ENCODE measurements at regions not wholly inside any gene's neighbourhood (a gene's known extent, or its start where the extent isn't known, plus 50 kb on each side); places are given as distances from the start of the nearest gene placed in this dataset.
"Not testable (repeated sequence)": the region's sequence is repeated elsewhere in the genome, so short reads cannot be mapped to it uniquely, and the experiment has no call there.

DNA sequence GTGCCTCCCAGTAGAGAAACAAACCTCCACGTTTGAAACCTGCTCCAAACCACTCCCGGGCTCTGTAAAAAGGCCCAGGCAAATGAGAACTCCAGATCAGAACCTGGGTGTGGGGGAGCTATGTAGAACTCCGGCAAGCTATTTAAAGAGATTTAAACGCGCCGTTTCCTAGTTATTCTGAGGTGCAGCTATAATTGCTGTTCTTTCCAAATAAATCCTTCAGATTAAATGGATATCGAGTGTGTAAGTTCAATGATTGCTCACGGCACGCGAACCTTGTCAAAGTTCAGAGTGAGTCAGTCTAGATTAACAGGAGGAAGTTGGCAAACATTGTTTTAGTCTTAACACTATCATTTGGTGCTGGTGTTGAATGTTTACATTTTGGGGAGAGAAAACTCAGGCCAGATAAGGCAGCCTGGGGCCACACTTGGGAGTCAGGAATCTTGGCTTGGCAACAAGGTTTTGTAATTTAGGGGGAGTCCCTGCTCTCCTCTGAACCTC is 92.9 kb upstream of the SALL1 start:
- no peak for TF ChIP-seq CTCF (IDR thresholded peaks at IDR 0.05; ENCODE audit: insufficient read depth, low read depth, low read length, missing control alignments)
- DNase-seq (ENCODE audit: low read depth): peak; percentile 65
- no peak overlapping the region for H3K4me3 ChIP-seq (ENCODE audit: low read length)

- no peak for TF ChIP-seq CTCF (IDR thresholded peaks at IDR 0.05; ENCODE audit: insufficient read depth, low read depth, low read length, missing control alignments)
- H3K4me3 ChIP-seq (ENCODE audit: low read length): no peak overlapping the region
- no peak for DNase-seq (ENCODE audit: low read depth)
These were observed 91.4 kb upstream of the SALL1 start for GRCh38 chr16:51242296-51242994.

GRCh38 chr16:51239196-51239595 is 88.1 kb upstream of the SALL1 start:
- no peak for DNase-seq (ENCODE audit: low read depth)
- no peak overlapping the region for H3K4me3 ChIP-seq (ENCODE audit: low read length)
- no peak for TF ChIP-seq CTCF (IDR thresholded peaks at IDR 0.05; ENCODE audit: insufficient read depth, low read depth, low read length, missing control alignments)

DNA sequence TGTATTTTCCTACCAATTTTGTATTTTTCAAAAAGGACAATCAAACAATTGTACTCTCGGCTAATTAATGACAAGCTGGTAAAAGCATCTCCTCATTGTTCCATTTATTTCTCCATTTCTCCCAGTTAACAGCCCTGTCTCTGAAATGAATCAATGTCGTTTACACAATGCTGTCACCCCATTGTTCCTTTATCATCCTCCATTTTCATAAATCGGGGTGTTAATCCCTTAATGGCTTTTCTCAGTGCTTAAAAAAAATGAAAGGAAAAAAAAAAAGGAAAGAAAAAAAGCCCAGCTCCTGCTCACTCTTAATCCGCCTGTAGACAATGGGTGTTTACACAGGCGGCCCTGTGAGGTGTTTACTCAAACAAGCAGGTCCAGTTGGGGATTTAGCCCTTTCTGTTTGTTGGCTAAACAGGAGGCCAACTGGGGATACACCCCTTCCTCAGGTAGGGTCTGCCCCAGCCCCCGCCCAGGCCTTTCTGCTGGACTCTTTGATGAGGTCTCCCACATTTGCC is 86.8 kb upstream of the SALL1 start:
- no peak overlapping the region for H3K4me3 ChIP-seq (ENCODE audit: low read length)
- no peak for TF ChIP-seq CTCF (IDR thresholded peaks at IDR 0.05; ENCODE audit: insufficient read depth, low read depth, low read length, missing control alignments)
- DNase-seq (ENCODE audit: low read depth): no peak

GRCh38 chr16:51237207-51237606 is 86.1 kb upstream of the SALL1 start:
- no peak overlapping the region for H3K4me3 ChIP-seq (ENCODE audit: low read length)
- no peak for TF ChIP-seq CTCF (IDR thresholded peaks at IDR 0.05; ENCODE audit: insufficient read depth, low read depth, low read length, missing control alignments)
- DNase-seq (ENCODE audit: low read depth): no peak

GRCh38 chr16:51236583-51236982 is 85.5 kb upstream of the SALL1 start:
- H3K4me3 ChIP-seq (ENCODE audit: low read length): no peak overlapping the region
- TF ChIP-seq CTCF (IDR thresholded peaks at IDR 0.05; ENCODE audit: insufficient read depth, low read depth, low read length, missing control alignments): no peak
- DNase-seq (ENCODE audit: low read depth): no peak

GRCh38 chr16:51231702-51232101 is 80.6 kb upstream of the SALL1 start:
- DNase-seq (ENCODE audit: low read depth): no peak
- H3K4me3 ChIP-seq (ENCODE audit: low read length): no peak overlapping the region
- TF ChIP-seq CTCF (IDR thresholded peaks at IDR 0.05; ENCODE audit: insufficient read depth, low read depth, low read length, missing control alignments): no peak

- not testable (repeated sequence) for H3K4me3 ChIP-seq (ENCODE audit: low read length); DNase-seq (ENCODE audit: low read depth)
These were observed 79.0 kb upstream of the SALL1 start for GRCh38 chr16:51230035-51230434.

Measured in epithelial cell of esophagus (primary cell).